ENCODE measurements at regions not wholly inside any gene's neighbourhood (a gene's known extent, or its start where the extent isn't known, plus 50 kb on each side); places are given as distances from the start of the nearest gene placed in this dataset.
"Not testable (repeated sequence)": the region's sequence is repeated elsewhere in the genome, so short reads cannot be mapped to it uniquely, and the experiment has no call there.

DNA sequence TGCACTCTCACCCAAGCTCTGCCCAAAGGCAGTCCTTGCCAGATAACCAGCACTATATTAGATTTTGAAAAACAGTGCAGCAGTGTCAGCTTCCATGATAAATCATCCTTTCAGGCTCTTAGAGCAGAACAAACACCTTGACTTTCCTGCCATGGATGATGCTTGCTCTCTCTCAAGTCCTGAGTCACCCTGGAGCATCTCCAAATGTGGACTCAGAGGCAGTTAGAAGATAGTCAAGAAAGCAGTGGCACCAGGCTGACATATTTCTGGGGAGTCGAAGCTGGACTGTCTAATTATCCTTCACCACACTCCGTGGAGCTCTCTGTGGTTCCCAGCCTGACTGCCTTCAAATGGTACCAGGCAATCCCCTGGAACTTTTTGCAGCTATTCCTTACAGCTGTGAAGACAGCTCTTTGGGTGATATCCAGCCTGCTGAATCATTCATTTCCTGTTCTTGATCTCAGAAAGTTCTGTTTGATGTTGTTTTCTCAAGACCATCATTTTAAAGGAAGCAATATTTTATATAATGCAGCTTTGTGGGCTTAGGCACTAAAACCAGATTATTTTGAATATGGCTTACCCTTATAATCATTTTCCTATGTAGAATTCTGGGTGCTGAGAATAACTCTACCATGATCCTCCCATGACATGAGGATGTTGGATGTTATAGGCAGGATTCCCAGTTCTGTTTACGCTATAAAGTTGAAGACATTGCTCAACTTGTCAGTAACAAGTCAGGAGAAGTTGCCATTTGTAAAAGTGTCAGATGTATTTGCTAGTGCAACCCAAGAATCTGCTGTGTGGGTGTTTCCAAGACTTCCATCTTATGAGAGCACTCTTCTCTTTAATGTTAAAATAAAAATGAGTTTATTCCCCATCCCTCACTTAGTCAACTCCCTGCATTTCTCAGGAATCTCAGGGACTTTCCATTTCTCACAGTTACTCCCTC, 233.8 kb downstream of the C7orf25 start:
- DNase-seq, result no peak

GRCh38 chr7:42674541-42674940, 237.3 kb downstream of the C7orf25 start:
- no peak for DNase-seq

DNA sequence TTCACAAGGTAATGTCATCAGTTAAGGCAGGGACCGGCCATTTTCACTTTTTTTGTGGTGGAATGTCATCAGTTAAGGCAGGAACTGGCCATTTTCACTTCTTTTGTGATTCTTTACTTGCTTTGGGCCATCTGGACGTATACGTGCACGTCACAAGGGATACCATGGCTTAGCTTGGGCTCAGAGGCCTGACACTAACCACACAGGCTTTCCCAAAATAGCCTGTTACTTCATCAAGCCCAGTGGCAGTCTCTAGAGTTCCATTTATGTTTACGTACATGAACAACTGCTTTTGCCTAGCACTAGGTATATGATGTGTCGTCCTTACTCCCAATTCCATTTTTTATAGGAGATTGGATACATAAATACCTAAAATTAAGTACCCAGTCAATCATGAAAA, 237.9 kb downstream of the C7orf25 start:
- no peak for DNase-seq

DNA sequence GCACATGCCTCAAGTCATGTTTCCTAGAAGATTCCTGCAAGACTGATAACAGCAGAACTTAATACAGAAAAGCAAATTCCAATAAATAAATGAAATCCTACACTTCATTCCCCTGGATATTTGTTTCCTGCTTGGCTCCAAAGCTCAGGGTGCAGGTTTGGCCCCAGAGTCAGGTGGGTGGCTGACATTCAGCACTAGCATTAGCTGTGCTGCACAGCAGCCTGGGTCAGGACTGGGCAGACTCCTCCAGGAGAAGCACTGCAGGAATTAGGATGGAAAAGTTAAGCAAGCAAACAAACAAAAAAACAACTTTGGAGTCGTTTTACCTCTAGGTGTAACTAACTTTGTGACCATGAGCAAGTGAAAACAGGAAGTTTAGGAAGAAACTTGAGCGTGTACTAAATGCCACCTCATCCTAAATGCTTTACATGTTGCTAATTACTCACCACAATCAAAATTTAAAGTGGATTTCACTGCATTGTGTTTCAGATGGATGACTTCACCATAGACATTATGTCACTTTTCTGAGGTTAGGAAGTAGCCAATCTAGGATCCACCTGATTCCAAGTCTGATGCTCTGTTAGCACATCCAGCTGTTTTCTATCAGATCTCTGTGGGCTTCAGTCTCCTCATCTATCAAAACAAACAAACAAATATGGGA, 239.4 kb downstream of the C7orf25 start:
- no peak for DNase-seq

- no peak for DNase-seq
Measured at GRCh38 chr7:42671627-42672026, 240.2 kb downstream of the C7orf25 start.

- no peak for DNase-seq
Measured at GRCh38 chr7:42666994-42667393, 244.9 kb downstream of the C7orf25 start.

GRCh38 chr7:42662862-42663261, 249.0 kb downstream of the C7orf25 start:
- no peak for DNase-seq

- DNase-seq, result no peak
Measured at GRCh38 chr7:42661312-42661711, 250.6 kb downstream of the C7orf25 start.

DNA sequence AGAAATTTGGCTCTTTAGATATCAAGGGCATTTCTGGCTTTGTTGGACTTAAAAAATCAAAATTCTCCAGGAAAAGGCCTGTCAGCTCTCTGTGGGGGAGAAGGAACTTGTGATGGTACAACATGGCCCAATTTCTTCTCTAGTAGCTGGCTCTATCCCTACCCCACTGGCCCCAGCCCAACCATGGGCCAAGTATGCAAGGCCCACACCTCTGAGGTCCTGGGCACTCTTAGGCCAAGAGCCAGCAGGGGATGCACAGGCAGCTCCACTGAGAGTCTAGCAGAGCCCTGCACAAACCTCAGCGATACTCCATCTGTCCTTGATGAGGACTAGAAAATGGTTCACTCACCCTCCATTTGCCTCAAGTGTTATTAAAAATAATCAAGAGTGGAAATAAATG, 261.2 kb downstream of the C7orf25 start:
- no peak for DNase-seq

DNA sequence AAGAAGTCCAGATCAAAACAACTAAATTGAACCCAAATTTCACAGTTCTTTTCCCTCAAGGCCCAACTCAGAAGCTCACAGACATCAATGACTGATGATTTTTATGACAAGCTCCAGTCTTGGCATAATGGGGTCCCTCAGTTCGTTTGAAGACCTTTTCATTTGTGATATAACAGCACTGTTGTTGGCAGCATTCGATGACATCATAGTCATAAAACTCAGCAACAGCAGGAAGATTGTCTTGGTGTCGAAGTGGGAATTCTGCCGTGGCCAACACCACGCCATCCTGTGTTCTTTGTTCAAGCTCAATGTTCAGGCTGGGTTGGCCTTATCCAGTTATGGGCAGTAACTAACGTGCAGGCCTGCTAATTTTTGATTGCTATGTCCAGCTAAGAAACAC, 261.7 kb downstream of the C7orf25 start:
- DNase-seq, result no peak

DNA sequence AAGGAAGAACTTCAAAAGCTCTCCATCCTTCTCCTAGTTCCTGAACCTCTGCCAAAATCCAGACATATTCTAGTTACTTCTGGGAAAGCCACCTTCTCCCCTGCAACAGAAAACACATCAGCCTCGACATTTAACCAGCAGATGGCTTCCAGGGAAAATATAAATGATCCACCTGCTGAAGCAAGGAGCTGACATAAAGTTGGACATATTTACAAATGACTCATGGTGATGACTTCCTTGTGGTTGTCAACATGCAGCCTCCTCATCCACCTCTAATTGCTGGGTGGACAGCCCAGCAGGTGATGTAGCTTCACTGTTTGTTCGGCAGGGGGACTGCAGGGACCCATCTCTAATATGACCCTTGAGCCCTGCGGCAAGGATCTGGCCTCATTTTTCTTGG, 266.0 kb downstream of the C7orf25 start:
- no peak for DNase-seq

GRCh38 chr7:42642699-42643098, 269.2 kb downstream of the C7orf25 start:
- no peak for DNase-seq

DNA sequence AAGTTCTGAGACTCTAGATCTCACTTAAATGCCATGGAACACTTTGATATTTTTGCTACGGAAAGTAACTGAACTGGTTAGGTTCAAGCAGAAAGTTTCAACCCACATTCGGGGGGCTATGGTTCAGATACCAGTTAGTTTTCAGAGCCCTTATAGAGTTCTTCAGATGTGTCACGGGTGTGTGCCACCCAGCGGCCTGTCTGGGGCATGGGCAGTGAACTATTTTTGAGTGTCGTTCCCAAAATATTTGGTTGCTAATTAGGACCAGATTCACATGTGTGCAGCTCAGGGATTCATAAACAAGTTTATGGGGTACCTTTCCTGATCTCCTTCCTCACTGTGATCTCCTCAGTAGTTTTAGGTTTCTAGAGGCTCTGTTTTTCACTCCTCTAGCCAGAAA, 271.9 kb downstream of the C7orf25 start:
- DNase-seq, result no peak

DNA sequence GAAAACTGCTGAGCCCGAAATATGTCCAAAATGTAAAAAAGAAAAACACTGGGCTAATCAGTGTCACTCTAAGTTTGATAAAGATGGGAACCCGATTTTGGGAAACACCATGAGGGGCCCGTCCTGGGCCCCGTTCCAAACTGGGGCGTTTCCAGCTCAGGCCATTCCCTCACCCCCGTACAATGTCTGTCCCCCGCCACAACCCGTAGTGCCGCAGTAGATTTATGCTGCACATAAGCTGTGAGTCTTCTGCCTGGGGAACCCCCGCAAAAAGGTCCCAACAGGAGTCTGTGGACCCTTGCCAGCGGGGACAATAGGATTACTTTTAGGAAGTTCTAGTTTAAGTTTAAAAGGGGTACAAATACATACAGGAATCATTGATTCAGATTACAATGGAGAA, 275.5 kb downstream of the C7orf25 start:
- DNase-seq, result not testable (repeated sequence)

DNA sequence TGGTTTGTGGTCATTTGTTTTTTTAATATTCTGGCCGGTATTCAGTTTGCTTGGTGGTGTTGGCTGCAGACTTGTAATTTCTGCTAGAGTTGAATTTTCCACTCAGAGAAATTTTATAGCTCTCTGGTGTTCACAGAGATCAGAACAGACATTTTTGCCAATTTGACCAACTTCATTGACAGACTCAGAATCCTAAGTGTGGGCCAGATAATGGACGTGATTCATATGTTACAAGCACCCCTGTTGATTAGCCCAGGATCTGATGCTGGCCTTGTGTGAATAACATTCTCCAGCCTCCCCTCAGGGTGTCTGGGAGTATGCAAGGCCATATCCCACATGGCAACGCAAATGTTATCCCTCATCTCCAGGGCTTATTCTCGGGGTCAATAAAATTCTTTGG, 283.8 kb downstream of the C7orf25 start:
- no peak for DNase-seq

GRCh38 chr7:42627626-42628025, 284.2 kb downstream of the C7orf25 start:
- no peak for DNase-seq

DNA sequence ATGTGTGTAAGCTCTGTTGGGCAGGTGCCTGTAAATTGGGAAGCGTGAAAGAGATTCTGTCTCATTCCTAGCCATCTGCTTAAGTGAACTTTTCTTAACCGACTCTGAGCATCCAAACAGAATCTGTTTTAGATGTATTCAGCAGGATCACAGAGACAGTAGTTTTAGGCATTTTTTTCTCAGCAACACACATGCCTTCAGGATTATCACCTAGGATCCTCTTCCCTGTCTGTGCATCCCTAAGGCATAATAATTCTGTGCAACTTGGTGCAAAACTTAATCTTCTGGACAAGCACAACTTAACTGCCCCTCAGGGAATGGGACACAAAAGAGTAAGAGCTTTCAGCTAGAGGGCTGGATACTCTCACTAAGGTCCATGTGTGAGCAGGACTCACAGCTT, 284.8 kb downstream of the C7orf25 start:
- DNase-seq, result no peak

GRCh38 chr7:42625421-42625820, 286.4 kb downstream of the C7orf25 start:
- no peak for DNase-seq

DNA sequence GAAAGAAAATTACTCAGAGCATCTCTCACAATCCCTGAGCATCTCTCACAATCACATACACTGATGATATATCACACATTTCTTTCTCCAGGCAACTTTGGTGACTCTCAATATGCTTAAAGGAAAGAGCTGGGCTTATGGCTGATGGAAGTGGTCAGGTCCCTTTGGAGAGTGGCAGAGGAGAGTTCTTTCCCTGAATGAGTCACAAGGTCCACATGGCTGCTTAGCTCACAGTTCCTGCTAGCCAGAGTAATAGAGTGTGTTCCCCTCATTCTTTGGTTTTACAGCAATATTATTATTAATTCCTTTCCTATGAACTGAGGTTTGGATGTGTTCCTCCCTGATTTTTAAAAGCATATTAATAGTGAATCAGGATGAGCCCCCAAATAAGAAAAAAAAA, 287.4 kb downstream of the C7orf25 start:
- no peak for DNase-seq

DNA sequence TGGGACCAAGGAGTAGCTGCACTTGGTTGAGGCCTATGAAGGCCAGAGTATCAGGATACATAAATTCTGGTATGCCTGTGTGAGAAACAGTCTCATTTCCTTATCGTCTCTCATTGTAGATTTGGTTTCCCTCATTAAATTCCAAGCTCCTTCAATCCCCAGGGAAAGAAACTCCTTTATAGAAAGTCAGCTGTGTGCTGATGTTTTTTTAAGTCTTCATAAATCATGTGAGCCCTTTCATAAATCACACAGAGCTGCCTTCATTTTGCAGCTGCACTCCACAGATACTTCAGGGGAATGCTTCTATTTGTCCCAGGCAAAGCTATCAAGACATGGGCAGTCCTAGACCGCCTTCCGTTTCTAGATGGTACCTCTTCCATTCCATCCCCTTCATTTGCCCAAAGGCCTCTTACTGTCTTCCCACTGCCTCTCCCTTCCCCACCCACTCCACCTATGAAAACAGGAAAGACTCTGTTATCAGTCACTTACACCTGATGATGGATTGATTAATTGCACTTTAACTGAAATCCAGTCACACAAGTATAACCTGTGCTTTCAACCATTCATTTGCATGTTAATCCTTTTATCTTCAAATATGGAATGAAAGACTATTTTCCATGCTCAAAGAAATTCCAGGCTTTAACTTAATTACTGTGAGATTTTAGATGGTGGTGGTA, 290.2 kb downstream of the C7orf25 start:
- no peak for DNase-seq

GRCh38 chr7:42618651-42619360, 293.1 kb downstream of the C7orf25 start:
- DNase-seq, result no peak

- DNase-seq, result no peak
Measured at GRCh38 chr7:42617806-42618457, 293.9 kb downstream of the C7orf25 start.
